ENCODE measurements at regions not wholly inside any gene's neighbourhood (a gene's known extent, or its start where the extent isn't known, plus 50 kb on each side); places are given as distances from the start of the nearest gene placed in this dataset.

- no peak for DNase-seq
- Mint-ChIP-seq H3K36me3 (ENCODE audit: insufficient read depth, unreplicated experiment) (no peaks in the 10 kb centered on the region), H3K27me3 (ENCODE audit: unreplicated experiment) (no peaks in the 10 kb centered on the region), H3K27ac (ENCODE audit: unreplicated experiment) (no peak overlapping the region), H3K4me1 (ENCODE audit: low read depth, unreplicated experiment) (peaks cover under 1% of the 10 kb centered on the region), H3K9me3 (ENCODE audit: low read depth, unreplicated experiment) (no peaks in the 10 kb centered on the region), H3K4me3 (ENCODE audit: low read depth, unreplicated experiment) (no peak overlapping the region)
- CTCF ChIA-PET = no interaction called here
- TF ChIP-seq CTCF (IDR thresholded peaks at IDR 0.05; ENCODE audit: unreplicated experiment) = no peak
- BruUV-seq (replicated peaks) = no TSS peak
- intact Hi-C loops (cut with micrococcal nuclease; ENCODE audit: unreplicated experiment) = no loop called here
These were observed 350.5 kb downstream of the ZNF608 start for GRCh38 chr5:124395926-124396325.

- Mint-ChIP-seq H3K27me3 (ENCODE audit: unreplicated experiment) (no peaks in the 10 kb centered on the region), H3K4me3 (ENCODE audit: low read depth, unreplicated experiment) (no peak overlapping the region), H3K36me3 (ENCODE audit: insufficient read depth, unreplicated experiment) (no peaks in the 10 kb centered on the region), H3K9me3 (ENCODE audit: low read depth, unreplicated experiment) (no peaks in the 10 kb centered on the region), H3K27ac (ENCODE audit: unreplicated experiment) (no peak overlapping the region), H3K4me1 (ENCODE audit: low read depth, unreplicated experiment) (no peaks in the 10 kb centered on the region)
- CTCF ChIA-PET = no interaction called here
- DNase-seq = no peak
- BruUV-seq (replicated peaks) = no TSS peak
- TF ChIP-seq CTCF (IDR thresholded peaks at IDR 0.05; ENCODE audit: unreplicated experiment) = no peak
- intact Hi-C loops (cut with micrococcal nuclease; ENCODE audit: unreplicated experiment) = no loop called here
These were observed 351.2 kb downstream of the ZNF608 start for GRCh38 chr5:124395287-124395686.

- BruUV-seq (replicated peaks) = no TSS peak
- no peaks in the 10 kb centered on the region for H3K27me3 Mint-ChIP-seq (ENCODE audit: unreplicated experiment)
- H3K4me1 Mint-ChIP-seq (ENCODE audit: low read depth, unreplicated experiment) = no peaks in the 10 kb centered on the region
- H3K9me3 Mint-ChIP-seq (ENCODE audit: low read depth, unreplicated experiment) = peaks cover 2% of the 10 kb centered on the region
- no peak overlapping the region for H3K4me3 Mint-ChIP-seq (ENCODE audit: low read depth, unreplicated experiment)
- no peaks in the 10 kb centered on the region for H3K36me3 Mint-ChIP-seq (ENCODE audit: insufficient read depth, unreplicated experiment)
- intact Hi-C loops (cut with micrococcal nuclease; ENCODE audit: unreplicated experiment) = no loop called here
- no peak overlapping the region for H3K27ac Mint-ChIP-seq (ENCODE audit: unreplicated experiment)
- CTCF ChIA-PET = no interaction called here
- no peak for TF ChIP-seq CTCF (IDR thresholded peaks at IDR 0.05; ENCODE audit: unreplicated experiment)
- no peak for DNase-seq
These were observed 351.7 kb downstream of the ZNF608 start for GRCh38 chr5:124394700-124395245.

GRCh38 chr5:124393584-124394379 is 352.7 kb downstream of the ZNF608 start:
- no peak for TF ChIP-seq CTCF (IDR thresholded peaks at IDR 0.05; ENCODE audit: unreplicated experiment)
- H3K4me1 Mint-ChIP-seq (ENCODE audit: low read depth, unreplicated experiment) = no peaks in the 10 kb centered on the region
- no peak for DNase-seq
- peaks cover 6% of the 10 kb centered on the region for H3K9me3 Mint-ChIP-seq (ENCODE audit: low read depth, unreplicated experiment)
- no peaks in the 10 kb centered on the region for H3K27me3 Mint-ChIP-seq (ENCODE audit: unreplicated experiment)
- CTCF ChIA-PET = no interaction called here
- H3K27ac Mint-ChIP-seq (ENCODE audit: unreplicated experiment) = no peak overlapping the region
- no peaks in the 10 kb centered on the region for H3K36me3 Mint-ChIP-seq (ENCODE audit: insufficient read depth, unreplicated experiment)
- BruUV-seq (replicated peaks) = no TSS peak
- no peak overlapping the region for H3K4me3 Mint-ChIP-seq (ENCODE audit: low read depth, unreplicated experiment)
- intact Hi-C loops (cut with micrococcal nuclease; ENCODE audit: unreplicated experiment) = no loop called here
